Transverse colon (tissue), 4 donors: ENCODE measurements at regions not wholly inside any gene's neighbourhood (a gene's known extent, or its start where the extent isn't known, plus 50 kb on each side); places are given as distances from the start of the nearest gene placed in this dataset.

ENCODE experiments used
- EP300 ChIP-seq: sonication (generic); formaldehyde crosslinking; IDR thresholded peaks from one replicate; pipeline ENCODE4 v1.6.1; 2017; ENCODE audit warnings: antibody characterized with exemption, low read depth
- POLR2A ChIP-seq: fragments of 450-650 bp; IDR thresholded peaks from one replicate; pipeline ENCODE4 v1.6.1; 2016; ENCODE audit warnings: antibody characterized with exemption, mild to moderate bottlenecking, moderate library complexity
- POLR2AphosphoS5 ChIP-seq, 3 donors: sonication (generic); formaldehyde crosslinking; IDR thresholded peaks; one replicate each; pipeline ENCODE4 v1.6.1; 2016; ENCODE audit warnings: antibody characterized with exemption in 3 of 3
- TF ChIP-seq, protein P1 (sequence below), 5 experiments: fragments of 200-600 bp in 3 of 5; fragments of 450-650 bp in 2 of 5; sonication (generic) in 3 of 5; IDR thresholded peaks; 1 replicate in 2 of 5; 2 replicates in 3 of 5; pipeline ENCODE4 v1.5.1; 2016 to 2017; ENCODE audit warnings: antibody characterized with exemption in 5 of 5, inconsistent platforms in 3 of 5, mild to moderate bottlenecking in 2 of 5, moderate library complexity in 1 of 5

DNA sequence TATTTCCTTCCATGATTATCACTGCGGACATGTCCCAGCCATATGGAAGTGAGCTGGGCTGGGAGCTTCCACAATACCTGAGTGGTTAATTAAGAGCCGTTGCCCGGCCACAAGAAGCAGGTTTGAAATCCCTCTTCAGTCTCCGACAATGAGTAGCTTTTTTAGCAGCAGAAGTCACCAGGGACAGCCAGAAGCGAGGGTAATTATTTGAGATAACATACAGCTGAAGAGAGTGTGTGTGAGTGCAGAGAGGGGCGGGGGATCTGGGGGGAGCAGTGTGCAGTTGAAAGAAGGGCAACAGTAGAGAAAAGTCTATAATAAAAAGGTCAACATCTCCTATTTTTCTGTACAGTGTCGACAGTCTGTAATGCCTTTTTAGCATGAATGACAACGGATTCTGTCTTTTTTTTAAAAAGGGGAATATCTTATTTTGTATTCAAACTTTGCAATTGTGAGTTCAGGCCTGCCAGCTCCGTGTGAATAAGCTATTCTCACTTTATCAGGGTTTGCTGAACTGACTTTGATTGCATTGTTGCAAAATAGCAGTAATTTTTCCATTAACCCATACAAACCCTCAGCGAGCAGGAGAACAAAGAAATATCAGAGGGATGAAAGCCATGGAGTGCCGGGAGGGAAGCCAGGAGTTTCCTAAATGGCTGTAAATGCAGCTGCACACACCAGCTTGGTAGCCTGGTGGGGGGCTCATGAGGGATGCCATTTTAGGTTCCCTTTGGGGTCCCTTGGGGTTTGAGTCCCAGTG, 220.3 kb upstream of the IRX3 start:
- TF ChIP-seq EP300 = no peak
- no peak for TF ChIP-seq POLR2AphosphoS5 (IDR thresholded peaks at IDR 0.05)
- no peak for TF ChIP-seq POLR2A
- TF ChIP-seq, protein P1, sequence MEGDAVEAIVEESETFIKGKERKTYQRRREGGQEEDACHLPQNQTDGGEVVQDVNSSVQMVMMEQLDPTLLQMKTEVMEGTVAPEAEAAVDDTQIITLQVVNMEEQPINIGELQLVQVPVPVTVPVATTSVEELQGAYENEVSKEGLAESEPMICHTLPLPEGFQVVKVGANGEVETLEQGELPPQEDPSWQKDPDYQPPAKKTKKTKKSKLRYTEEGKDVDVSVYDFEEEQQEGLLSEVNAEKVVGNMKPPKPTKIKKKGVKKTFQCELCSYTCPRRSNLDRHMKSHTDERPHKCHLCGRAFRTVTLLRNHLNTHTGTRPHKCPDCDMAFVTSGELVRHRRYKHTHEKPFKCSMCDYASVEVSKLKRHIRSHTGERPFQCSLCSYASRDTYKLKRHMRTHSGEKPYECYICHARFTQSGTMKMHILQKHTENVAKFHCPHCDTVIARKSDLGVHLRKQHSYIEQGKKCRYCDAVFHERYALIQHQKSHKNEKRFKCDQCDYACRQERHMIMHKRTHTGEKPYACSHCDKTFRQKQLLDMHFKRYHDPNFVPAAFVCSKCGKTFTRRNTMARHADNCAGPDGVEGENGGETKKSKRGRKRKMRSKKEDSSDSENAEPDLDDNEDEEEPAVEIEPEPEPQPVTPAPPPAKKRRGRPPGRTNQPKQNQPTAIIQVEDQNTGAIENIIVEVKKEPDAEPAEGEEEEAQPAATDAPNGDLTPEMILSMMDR (IDR thresholded peaks at IDR 0.05) = no peak
